PC-9 (cell line): ENCODE measurements at regions not wholly inside any gene's neighbourhood (a gene's known extent, or its start where the extent isn't known, plus 50 kb on each side); places are given as distances from the start of the nearest gene placed in this dataset.

Experiments used
- EZH2 ChIP-seq: fragments of 200-600 bp; sonication (generic); IDR thresholded peaks from 2 replicates; pipeline ENCODE4 v1.8.0; 2017; ENCODE audit warnings: antibody characterized with exemption, low read depth
- TF ChIP-seq, protein P1 (sequence below): fragments of 200-600 bp; sonication (generic); conservative IDR thresholded peaks from 2 replicates; pipeline ENCODE4 v1.6.1; 2017; ENCODE audit warnings: mixed run types, antibody characterized with exemption, mild to moderate bottlenecking, moderate library complexity

DNA sequence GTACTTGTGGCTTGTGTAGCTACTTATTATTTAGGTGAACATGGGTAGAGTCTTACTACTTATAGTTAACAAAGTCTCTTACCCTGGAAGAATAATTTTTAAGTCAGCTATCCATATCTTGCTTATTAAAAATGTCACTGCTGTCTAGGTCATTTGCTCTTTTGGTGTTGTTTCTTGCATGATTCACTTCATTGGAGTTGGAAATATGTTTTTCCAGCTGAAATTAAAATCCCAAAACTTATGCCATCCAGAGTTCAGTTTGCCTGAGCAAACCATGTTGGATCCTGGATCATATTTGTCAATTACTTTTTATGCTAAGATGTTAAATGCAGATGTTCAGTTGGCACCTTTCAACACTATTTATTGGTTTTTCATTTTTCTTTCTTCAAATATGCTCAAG is 421.0 kb upstream of the RBMS3 start:
- TF ChIP-seq, protein P1, sequence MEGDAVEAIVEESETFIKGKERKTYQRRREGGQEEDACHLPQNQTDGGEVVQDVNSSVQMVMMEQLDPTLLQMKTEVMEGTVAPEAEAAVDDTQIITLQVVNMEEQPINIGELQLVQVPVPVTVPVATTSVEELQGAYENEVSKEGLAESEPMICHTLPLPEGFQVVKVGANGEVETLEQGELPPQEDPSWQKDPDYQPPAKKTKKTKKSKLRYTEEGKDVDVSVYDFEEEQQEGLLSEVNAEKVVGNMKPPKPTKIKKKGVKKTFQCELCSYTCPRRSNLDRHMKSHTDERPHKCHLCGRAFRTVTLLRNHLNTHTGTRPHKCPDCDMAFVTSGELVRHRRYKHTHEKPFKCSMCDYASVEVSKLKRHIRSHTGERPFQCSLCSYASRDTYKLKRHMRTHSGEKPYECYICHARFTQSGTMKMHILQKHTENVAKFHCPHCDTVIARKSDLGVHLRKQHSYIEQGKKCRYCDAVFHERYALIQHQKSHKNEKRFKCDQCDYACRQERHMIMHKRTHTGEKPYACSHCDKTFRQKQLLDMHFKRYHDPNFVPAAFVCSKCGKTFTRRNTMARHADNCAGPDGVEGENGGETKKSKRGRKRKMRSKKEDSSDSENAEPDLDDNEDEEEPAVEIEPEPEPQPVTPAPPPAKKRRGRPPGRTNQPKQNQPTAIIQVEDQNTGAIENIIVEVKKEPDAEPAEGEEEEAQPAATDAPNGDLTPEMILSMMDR = no peak
- TF ChIP-seq EZH2 = no peak
